ENCODE measurements at regions not wholly inside any gene's neighbourhood (a gene's known extent, or its start where the extent isn't known, plus 50 kb on each side); places are given as distances from the start of the nearest gene placed in this dataset.

- no peak overlapping the region for H3K4me3 Mint-ChIP-seq
- H3K36me3 Mint-ChIP-seq (ENCODE audit: low read depth) = no peaks in the 10 kb centered on the region
- H3K27me3 Mint-ChIP-seq (ENCODE audit: insufficient read depth) = no peaks in the 10 kb centered on the region; the same call in 1 of the 2 replicates
- H3K9me3 Mint-ChIP-seq = no peaks in the 10 kb centered on the region
- no peak for TF ChIP-seq CTCF (IDR thresholded peaks at IDR 0.05)
- DNase-seq = no peak
- H3K4me1 Mint-ChIP-seq (ENCODE audit: low read depth) = peaks cover 30% of the 10 kb centered on the region
- no peak overlapping the region for H3K27ac Mint-ChIP-seq
Measured at GRCh38 chr3:188041895-188042294, 112.1 kb upstream of the LPP start.

- Mint-ChIP-seq H3K36me3 (ENCODE audit: low read depth) (no peaks in the 10 kb centered on the region), H3K27ac (no peak overlapping the region), H3K27me3 (ENCODE audit: insufficient read depth) (no peaks in the 10 kb centered on the region; the same call in 1 of the 2 replicates), H3K4me1 (ENCODE audit: low read depth) (peaks cover 30% of the 10 kb centered on the region), H3K9me3 (no peaks in the 10 kb centered on the region), H3K4me3 (no peak overlapping the region)
- no peak for DNase-seq
- no peak for TF ChIP-seq CTCF (IDR thresholded peaks at IDR 0.05)
Measured at GRCh38 chr3:188042466-188042865, 111.5 kb upstream of the LPP start.

- Mint-ChIP-seq H3K4me3 (no peak overlapping the region), H3K27ac (no peak overlapping the region), H3K4me1 (ENCODE audit: low read depth) (peaks cover 25% of the 10 kb centered on the region), H3K36me3 (ENCODE audit: low read depth) (no peaks in the 10 kb centered on the region), H3K27me3 (ENCODE audit: insufficient read depth) (no peaks in the 10 kb centered on the region; the same call in 1 of the 2 replicates), H3K9me3 (no peaks in the 10 kb centered on the region)
- no peak for TF ChIP-seq CTCF (IDR thresholded peaks at IDR 0.05)
- no peak for DNase-seq
Measured at GRCh38 chr3:188043891-188044290, 110.1 kb upstream of the LPP start.

GRCh38 chr3:188046561-188047211 lies 107.3 kb upstream of the LPP start:
- Mint-ChIP-seq H3K4me1 (ENCODE audit: low read depth) (peaks cover 42% of the 10 kb centered on the region), H3K27ac (no peak overlapping the region), H3K27me3 (ENCODE audit: insufficient read depth) (no peaks in the 10 kb centered on the region; the same call in 1 of the 2 replicates), H3K36me3 (ENCODE audit: low read depth) (no peaks in the 10 kb centered on the region), H3K4me3 (no peak overlapping the region; the same call in 1 of the 2 replicates), H3K9me3 (no peaks in the 10 kb centered on the region)
- no peak for TF ChIP-seq CTCF (IDR thresholded peaks at IDR 0.05)
- DNase-seq = peak; percentile 11

GRCh38 chr3:188047536-188047935 lies 106.4 kb upstream of the LPP start:
- no peak for DNase-seq
- Mint-ChIP-seq H3K9me3 (no peaks in the 10 kb centered on the region), H3K4me1 (ENCODE audit: low read depth) (peaks cover 46% of the 10 kb centered on the region), H3K4me3 (no peak overlapping the region), H3K27ac (no peak overlapping the region), H3K27me3 (ENCODE audit: insufficient read depth) (no peaks in the 10 kb centered on the region; the same call in 1 of the 2 replicates), H3K36me3 (ENCODE audit: low read depth) (no peaks in the 10 kb centered on the region)
- TF ChIP-seq CTCF (IDR thresholded peaks at IDR 0.05) = no peak
